Activated CD4-positive, alpha-beta T cell treated with anti-CD3 and anti-CD28 coated beads, Interleukin-2, amount 50 U/mL, for 48 hours (primary cell): ENCODE measurements at regions not wholly inside any gene's neighbourhood (a gene's known extent, or its start where the extent isn't known, plus 50 kb on each side); places are given as distances from the start of the nearest gene placed in this dataset.
"Not testable (repeated sequence)": the region's sequence is repeated elsewhere in the genome, so short reads cannot be mapped to it uniquely, and the experiment has no call there.

ENCODE experiments used
- DNase-seq, 2 experiments: peaks; one replicate each; pipeline ENCODE4 v3.0.0-alpha.2; 2020

- DNase-seq: no peak
These were observed 226.4 kb downstream of the FNDC1 start for GRCh38 chr6:159395609-159396008.

- not testable (repeated sequence) for DNase-seq
These were observed 223.5 kb downstream of the FNDC1 start for GRCh38 chr6:159392695-159393094.

GRCh38 chr6:159390381-159390780, 221.2 kb downstream of the FNDC1 start:
- DNase-seq: no peak

GRCh38 chr6:159389695-159390094, 220.5 kb downstream of the FNDC1 start:
- no peak for DNase-seq

GRCh38 chr6:159380114-159380513, 210.9 kb downstream of the FNDC1 start:
- no peak for DNase-seq

GRCh38 chr6:159378411-159379328, 209.5 kb downstream of the FNDC1 start:
- no peak for DNase-seq

GRCh38 chr6:159376516-159377158, 207.4 kb downstream of the FNDC1 start:
- no peak for DNase-seq

GRCh38 chr6:159375014-159375413, 205.8 kb downstream of the FNDC1 start:
- DNase-seq: no peak

- no peak for DNase-seq
These were observed 204.5 kb downstream of the FNDC1 start for GRCh38 chr6:159373670-159374069.

- no peak for DNase-seq
These were observed 203.1 kb downstream of the FNDC1 start for GRCh38 chr6:159372333-159372732.

GRCh38 chr6:159360306-159360705, 191.1 kb downstream of the FNDC1 start:
- DNase-seq: no peak

GRCh38 chr6:159359581-159360297, 190.5 kb downstream of the FNDC1 start:
- DNase-seq: no peak

GRCh38 chr6:159358562-159358961, 189.4 kb downstream of the FNDC1 start:
- no peak for DNase-seq

- DNase-seq: no peak
These were observed 188.2 kb downstream of the FNDC1 start for GRCh38 chr6:159357211-159357915.

- no peak for DNase-seq
These were observed 184.0 kb downstream of the FNDC1 start for GRCh38 chr6:159353193-159353592.

- no peak for DNase-seq
These were observed 182.5 kb downstream of the FNDC1 start for GRCh38 chr6:159351707-159352106.

- no peak for DNase-seq
These were observed 180.7 kb downstream of the FNDC1 start for GRCh38 chr6:159349915-159350314.

- no peak for DNase-seq
These were observed 174.5 kb downstream of the FNDC1 start for GRCh38 chr6:159343709-159344108.

GRCh38 chr6:159342146-159342545, 172.9 kb downstream of the FNDC1 start:
- DNase-seq: no peak

GRCh38 chr6:159334068-159334467, 164.9 kb downstream of the FNDC1 start:
- no peak for DNase-seq

- DNase-seq: no peak
These were observed 162.3 kb downstream of the FNDC1 start for GRCh38 chr6:159331451-159331850.

- no peak for DNase-seq
These were observed 159.9 kb downstream of the FNDC1 start for GRCh38 chr6:159329081-159329480.

- DNase-seq: no peak
These were observed 158.9 kb downstream of the FNDC1 start for GRCh38 chr6:159328052-159328451.
